ENCODE measurements at regions not wholly inside any gene's neighbourhood (a gene's known extent, or its start where the extent isn't known, plus 50 kb on each side); places are given as distances from the start of the nearest gene placed in this dataset.

DNA sequence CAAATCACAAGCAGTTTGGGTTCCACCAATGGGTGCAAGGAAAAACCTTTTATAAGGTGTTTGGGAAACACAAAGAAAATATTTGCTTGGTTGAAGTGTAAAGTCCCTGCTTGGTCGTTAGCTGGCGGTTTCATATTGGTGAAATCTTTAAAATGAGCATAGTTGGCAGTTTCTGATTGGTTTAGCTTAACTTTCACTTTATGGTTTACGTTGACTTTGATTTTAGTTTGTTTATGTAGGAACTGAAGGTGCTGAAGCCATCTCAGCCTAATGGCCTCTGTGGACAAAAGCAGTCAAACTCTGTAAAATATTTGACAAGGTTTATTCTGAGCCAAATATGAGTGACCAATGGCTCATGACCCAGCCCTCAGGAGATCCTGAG, 76.6 kb upstream of the PPM1J start:
- peaks cover 8% of the 10 kb centered on the region for H3K27me3 Mint-ChIP-seq (ENCODE audit: low read depth)

DNA sequence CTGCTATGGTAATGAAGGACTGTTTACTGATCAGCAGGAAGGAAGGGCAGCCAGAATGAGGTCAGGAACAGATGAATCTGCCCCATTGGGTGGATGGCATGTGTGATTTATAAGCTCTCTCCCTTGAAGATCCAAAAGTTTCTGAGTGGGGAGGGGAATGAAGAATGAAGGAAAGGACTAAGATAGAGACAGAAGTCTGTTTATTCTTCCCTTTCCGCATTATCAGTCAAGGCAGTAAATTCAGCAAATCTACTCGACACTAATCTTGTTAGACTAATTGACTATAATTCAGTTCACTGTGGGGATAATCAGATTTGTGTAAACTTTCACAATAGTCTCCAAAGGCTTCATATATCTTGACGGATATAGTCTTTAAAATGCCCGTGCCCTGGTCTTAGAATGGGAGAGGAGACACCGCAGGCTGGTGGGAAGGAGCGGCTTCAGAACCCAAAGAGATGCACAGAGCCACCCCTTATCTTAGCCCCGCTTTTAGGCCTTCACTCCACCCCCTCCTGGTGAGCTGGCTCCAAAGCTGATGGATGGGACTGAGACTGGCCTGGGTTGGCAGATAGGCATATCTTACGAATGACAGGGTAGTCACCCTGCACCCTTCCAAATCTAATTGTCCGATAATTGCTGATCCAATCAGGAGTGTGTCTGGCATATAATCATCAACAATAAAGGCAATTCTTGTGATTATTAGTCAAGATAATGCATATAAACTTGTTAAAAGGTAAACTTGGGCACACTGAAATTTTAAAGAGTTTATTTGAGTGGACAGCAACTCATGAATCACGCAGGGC, 76.0 kb upstream of the PPM1J start:
- H3K27me3 Mint-ChIP-seq (ENCODE audit: low read depth): peaks cover 8% of the 10 kb centered on the region
- H3K4me3 Mint-ChIP-seq (ENCODE audit: low read depth): no peak overlapping the region
- intact Hi-C loops (cut with micrococcal nuclease): no loop called here
- no peak for DNase-seq (ENCODE audit: low spot score)
- H3K36me3 Mint-ChIP-seq (ENCODE audit: low read depth): no peaks in the 10 kb centered on the region
- no peaks in the 10 kb centered on the region for H3K9me3 Mint-ChIP-seq
- H3K27ac Mint-ChIP-seq: no peak overlapping the region
- H3K4me1 Mint-ChIP-seq (ENCODE audit: low read depth): peaks cover 15% of the 10 kb centered on the region

More for the DNA sequence above, 76.6 kb upstream of the PPM1J start:
- Mint-ChIP-seq H3K36me3 (ENCODE audit: low read depth) (no peaks in the 10 kb centered on the region), H3K4me1 (ENCODE audit: low read depth) (peaks cover 15% of the 10 kb centered on the region), H3K4me3 (ENCODE audit: low read depth) (no peak overlapping the region), H3K9me3 (no peaks in the 10 kb centered on the region), H3K27ac (no peak overlapping the region)
- no peak for DNase-seq (ENCODE audit: low spot score)
- intact Hi-C loops (cut with micrococcal nuclease): no loop called here

DNA sequence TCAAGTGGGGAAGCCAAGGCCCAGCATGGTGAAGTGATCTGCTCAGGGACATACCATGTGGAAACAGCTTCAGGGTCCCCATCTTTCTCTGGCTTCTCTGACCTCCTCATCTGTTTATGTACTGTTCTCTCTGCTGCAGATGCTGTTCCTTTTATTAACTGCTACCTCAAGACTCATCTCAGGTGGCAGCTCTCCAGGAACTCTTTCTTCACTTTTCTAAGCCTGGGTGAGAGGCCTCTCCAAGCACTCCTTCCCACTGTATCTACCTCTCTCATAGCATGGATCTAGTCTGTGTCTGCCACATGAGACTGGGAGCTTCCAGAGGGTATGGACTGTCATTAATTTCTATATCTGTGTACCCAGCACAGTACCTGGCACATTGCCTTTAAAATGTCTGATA, 73.4 kb upstream of the PPM1J start:
- H3K27ac Mint-ChIP-seq: no peak overlapping the region

GRCh38 chr1:112788054-112788453, 72.9 kb upstream of the PPM1J start:
- Mint-ChIP-seq H3K27ac (no peak overlapping the region), H3K4me1 (ENCODE audit: low read depth) (no peaks in the 10 kb centered on the region), H3K4me3 (ENCODE audit: low read depth) (no peak overlapping the region), H3K36me3 (ENCODE audit: low read depth) (no peaks in the 10 kb centered on the region), H3K27me3 (ENCODE audit: low read depth) (peaks cover 13% of the 10 kb centered on the region), H3K9me3 (no peaks in the 10 kb centered on the region)
- intact Hi-C loops (cut with micrococcal nuclease): no loop called here
- no peak for DNase-seq (ENCODE audit: low spot score)

More for the DNA sequence above, 73.4 kb upstream of the PPM1J start:
- H3K4me1 Mint-ChIP-seq (ENCODE audit: low read depth): no peaks in the 10 kb centered on the region
- H3K36me3 Mint-ChIP-seq (ENCODE audit: low read depth): no peaks in the 10 kb centered on the region
- no peak for DNase-seq (ENCODE audit: low spot score)
- H3K4me3 Mint-ChIP-seq (ENCODE audit: low read depth): no peak overlapping the region
- no peaks in the 10 kb centered on the region for H3K9me3 Mint-ChIP-seq
- peaks cover 10% of the 10 kb centered on the region for H3K27me3 Mint-ChIP-seq (ENCODE audit: low read depth)
- intact Hi-C loops (cut with micrococcal nuclease): no loop called here

- H3K27ac Mint-ChIP-seq: no peak overlapping the region
- no peaks in the 10 kb centered on the region for H3K9me3 Mint-ChIP-seq
- no peaks in the 10 kb centered on the region for H3K4me1 Mint-ChIP-seq (ENCODE audit: low read depth)
- H3K36me3 Mint-ChIP-seq (ENCODE audit: low read depth): no peaks in the 10 kb centered on the region
- intact Hi-C loops (cut with micrococcal nuclease): no loop called here
- no peak for DNase-seq (ENCODE audit: low spot score)
- H3K4me3 Mint-ChIP-seq (ENCODE audit: low read depth): no peak overlapping the region
- H3K27me3 Mint-ChIP-seq (ENCODE audit: low read depth): peaks cover 7% of the 10 kb centered on the region
Observed at GRCh38 chr1:112783059-112783458, 67.9 kb upstream of the PPM1J start.

DNA sequence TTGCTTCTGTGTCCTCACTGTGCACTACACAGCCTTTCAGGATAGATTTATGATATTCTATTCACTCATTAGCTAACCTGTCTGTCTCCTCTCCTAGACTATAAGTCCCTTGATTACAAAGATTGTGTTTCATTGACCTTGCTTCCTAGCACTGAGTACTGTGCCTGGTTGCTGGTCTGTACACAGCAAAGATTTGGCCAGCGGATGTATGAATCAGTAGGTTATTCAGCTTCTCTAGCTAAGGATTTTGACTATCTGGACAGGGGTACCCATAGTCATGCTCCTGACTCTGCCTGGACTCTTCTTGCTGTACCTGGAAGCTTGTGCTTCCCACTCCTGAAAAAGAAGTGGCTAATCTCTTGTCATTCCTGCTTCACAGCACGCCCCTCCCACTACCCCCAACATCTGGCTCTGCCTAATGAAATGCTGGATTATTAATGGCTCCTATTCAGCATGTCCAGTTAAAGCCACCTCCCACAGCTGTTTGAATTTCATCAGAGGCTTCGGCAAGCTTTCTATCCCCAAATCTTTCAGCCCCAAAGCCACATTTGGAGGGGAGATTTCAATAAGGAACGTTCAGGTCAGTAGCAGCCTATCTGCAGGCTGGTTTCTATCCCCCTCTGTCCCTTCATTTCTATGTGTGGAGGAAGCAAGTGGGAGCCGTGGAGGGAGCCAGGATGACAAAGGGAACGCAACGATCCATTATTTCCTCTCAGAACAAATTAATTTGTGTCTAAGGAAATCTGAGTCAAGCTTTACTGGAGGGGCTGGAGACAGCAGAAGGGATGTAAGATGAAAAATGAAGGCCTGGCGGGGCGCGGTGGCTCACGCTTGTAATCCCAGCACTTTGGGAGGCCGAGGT, 64.8 kb upstream of the PPM1J start:
- Mint-ChIP-seq H3K4me3 (ENCODE audit: low read depth) (no peak overlapping the region), H3K27me3 (ENCODE audit: low read depth) (peaks cover 7% of the 10 kb centered on the region), H3K36me3 (ENCODE audit: low read depth) (no peaks in the 10 kb centered on the region), H3K4me1 (ENCODE audit: low read depth) (no peaks in the 10 kb centered on the region), H3K9me3 (no peaks in the 10 kb centered on the region), H3K27ac (no peak overlapping the region)
- no peak for DNase-seq (ENCODE audit: low spot score)
- intact Hi-C loops (cut with micrococcal nuclease): no loop called here

DNA sequence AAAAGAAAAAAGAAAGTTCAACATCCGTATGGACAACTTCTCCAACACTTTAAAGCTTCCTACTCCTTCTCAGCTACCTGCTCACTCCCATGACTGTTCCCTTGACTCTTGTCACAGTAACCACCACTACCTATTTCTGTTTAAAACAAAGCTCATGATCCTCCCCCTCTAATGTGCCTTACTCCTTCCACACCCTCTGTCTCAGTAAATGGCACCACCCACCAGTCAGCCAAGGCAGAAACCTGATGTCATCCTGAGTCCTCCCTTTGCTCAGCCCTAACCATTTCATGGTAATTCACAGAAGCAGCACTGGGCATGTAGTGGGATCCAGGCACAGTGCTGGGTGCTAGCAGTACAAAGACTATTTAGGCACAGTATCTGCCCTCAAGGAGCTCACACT, 63.0 kb upstream of the PPM1J start:
- no peak for DNase-seq (ENCODE audit: low spot score)
- Mint-ChIP-seq H3K4me1 (ENCODE audit: low read depth) (no peaks in the 10 kb centered on the region), H3K9me3 (no peaks in the 10 kb centered on the region), H3K36me3 (ENCODE audit: low read depth) (no peaks in the 10 kb centered on the region), H3K4me3 (ENCODE audit: low read depth) (no peak overlapping the region), H3K27me3 (ENCODE audit: low read depth) (peaks cover 3% of the 10 kb centered on the region), H3K27ac (no peak overlapping the region)
- intact Hi-C loops (cut with micrococcal nuclease): no loop called here

DNA sequence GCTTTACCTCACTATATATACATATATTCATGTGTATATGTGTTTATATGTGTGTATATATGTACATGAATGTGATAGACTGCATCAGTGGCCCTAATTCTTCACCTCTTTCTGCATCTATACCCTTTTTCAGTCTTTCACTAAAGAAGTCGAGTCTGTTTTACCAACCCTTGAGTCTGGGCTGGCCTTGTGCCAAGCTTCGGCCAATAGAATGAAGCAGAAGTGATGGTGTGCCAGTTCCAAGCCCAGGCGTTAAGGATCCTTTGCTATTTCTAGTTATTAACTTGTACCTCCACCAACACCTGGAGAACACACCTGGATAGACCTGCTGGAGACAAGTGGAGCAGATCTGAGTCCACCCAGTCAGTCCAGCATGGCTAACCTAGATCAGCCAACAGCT, 61.6 kb upstream of the PPM1J start:
- H3K27ac Mint-ChIP-seq: no peak overlapping the region

DNA sequence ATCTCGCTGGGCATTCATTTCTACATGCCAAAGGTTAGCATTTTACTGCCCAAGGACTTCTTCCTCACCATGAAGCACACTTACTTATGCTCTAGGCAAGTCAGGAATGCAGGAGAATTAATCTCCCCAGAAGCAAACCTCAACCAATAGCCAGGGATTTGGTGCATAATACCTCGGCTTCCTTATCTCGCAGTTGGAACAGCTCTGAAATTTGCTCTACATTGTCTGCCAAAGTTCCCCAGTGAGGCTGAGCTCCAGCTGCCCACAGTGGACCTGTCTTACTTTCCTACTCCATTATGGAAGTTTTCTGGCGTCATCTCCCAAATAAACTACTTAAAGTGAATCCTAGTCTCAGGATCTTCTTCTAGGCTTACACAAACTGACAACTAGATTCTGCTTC, 57.6 kb upstream of the PPM1J start:
- H3K27me3 Mint-ChIP-seq (ENCODE audit: low read depth): peaks cover 16% of the 10 kb centered on the region
- H3K4me3 Mint-ChIP-seq (ENCODE audit: low read depth): no peak overlapping the region
- H3K9me3 Mint-ChIP-seq: no peaks in the 10 kb centered on the region
- H3K4me1 Mint-ChIP-seq (ENCODE audit: low read depth): peaks cover 6% of the 10 kb centered on the region
- H3K27ac Mint-ChIP-seq: no peak overlapping the region
- intact Hi-C loops (cut with micrococcal nuclease): no loop called here
- DNase-seq (ENCODE audit: low spot score): no peak
- H3K36me3 Mint-ChIP-seq (ENCODE audit: low read depth): no peaks in the 10 kb centered on the region

More for the DNA sequence above, 61.6 kb upstream of the PPM1J start:
- no peak overlapping the region for H3K4me3 Mint-ChIP-seq (ENCODE audit: low read depth)
- no peaks in the 10 kb centered on the region for H3K9me3 Mint-ChIP-seq
- no peaks in the 10 kb centered on the region for H3K36me3 Mint-ChIP-seq (ENCODE audit: low read depth)
- no peak for DNase-seq (ENCODE audit: low spot score)
- H3K4me1 Mint-ChIP-seq (ENCODE audit: low read depth): no peaks in the 10 kb centered on the region
- peaks cover 7% of the 10 kb centered on the region for H3K27me3 Mint-ChIP-seq (ENCODE audit: low read depth)
- intact Hi-C loops (cut with micrococcal nuclease): no loop called here

- H3K9me3 Mint-ChIP-seq: no peaks in the 10 kb centered on the region
- H3K36me3 Mint-ChIP-seq (ENCODE audit: low read depth): no peaks in the 10 kb centered on the region
- no peak overlapping the region for H3K4me3 Mint-ChIP-seq (ENCODE audit: low read depth)
Observed at GRCh38 chr1:112770724-112771123, 55.6 kb upstream of the PPM1J start.

GRCh38 chr1:112769611-112770010, 54.5 kb upstream of the PPM1J start:
- H3K4me1 Mint-ChIP-seq (ENCODE audit: low read depth): peaks cover 6% of the 10 kb centered on the region
- H3K27me3 Mint-ChIP-seq (ENCODE audit: low read depth): peaks cover 24% of the 10 kb centered on the region
- H3K27ac Mint-ChIP-seq: no peak overlapping the region
- no peak for DNase-seq (ENCODE audit: low spot score)
- no peaks in the 10 kb centered on the region for H3K9me3 Mint-ChIP-seq
- H3K4me3 Mint-ChIP-seq (ENCODE audit: low read depth): no peak overlapping the region
- H3K36me3 Mint-ChIP-seq (ENCODE audit: low read depth): no peaks in the 10 kb centered on the region
- intact Hi-C loops (cut with micrococcal nuclease): no loop called here

More at GRCh38 chr1:112770724-112771123, 55.6 kb upstream of the PPM1J start:
- intact Hi-C loops (cut with micrococcal nuclease): no loop called here
- Mint-ChIP-seq H3K27me3 (ENCODE audit: low read depth) (peaks cover 23% of the 10 kb centered on the region), H3K4me1 (ENCODE audit: low read depth) (peaks cover 6% of the 10 kb centered on the region), H3K27ac (no peak overlapping the region)
- DNase-seq (ENCODE audit: low spot score): no peak

DNA sequence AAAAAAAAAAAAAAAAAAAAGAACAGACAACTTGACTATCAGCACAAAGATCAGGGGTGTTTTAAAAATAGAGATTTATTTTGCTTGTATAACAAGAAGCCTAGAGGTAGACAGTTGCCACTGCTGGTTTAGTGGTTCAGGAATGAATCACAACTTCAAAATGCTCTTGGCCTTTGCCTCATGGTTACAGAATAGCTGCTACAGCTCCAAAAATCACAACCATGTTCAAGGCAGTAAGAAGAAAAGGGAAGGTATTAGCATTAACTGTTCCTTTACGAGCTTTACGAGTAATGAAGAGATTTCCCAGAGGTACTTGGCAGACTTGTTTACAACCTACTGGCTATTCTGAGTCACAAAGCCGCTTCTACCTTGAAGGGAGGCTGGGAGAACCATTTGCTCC, 52.5 kb upstream of the PPM1J start:
- Mint-ChIP-seq H3K4me3 (ENCODE audit: low read depth) (no peak overlapping the region), H3K4me1 (ENCODE audit: low read depth) (peaks cover 6% of the 10 kb centered on the region), H3K36me3 (ENCODE audit: low read depth) (no peaks in the 10 kb centered on the region), H3K27me3 (ENCODE audit: low read depth) (peaks cover 22% of the 10 kb centered on the region), H3K27ac (no peak overlapping the region), H3K9me3 (no peaks in the 10 kb centered on the region)
- DNase-seq (ENCODE audit: low spot score): no peak
- intact Hi-C loops (cut with micrococcal nuclease): no loop called here
